ENCODE measurements at regions not wholly inside any gene's neighbourhood (a gene's known extent, or its start where the extent isn't known, plus 50 kb on each side); places are given as distances from the start of the nearest gene placed in this dataset.
"Not testable (repeated sequence)": the region's sequence is repeated elsewhere in the genome, so short reads cannot be mapped to it uniquely, and the experiment has no call there.

GRCh38 chr20:11976966-11977365, 59.3 kb downstream of the BTBD3 start:
- no peak for DNase-seq

- DNase-seq, result no peak
Observed at GRCh38 chr20:11978496-11978895, 60.8 kb downstream of the BTBD3 start.

- DNase-seq, result no peak
Observed at GRCh38 chr20:11979306-11979990, 61.8 kb downstream of the BTBD3 start.

- no peak for DNase-seq
Observed at GRCh38 chr20:11980263-11980662, 62.6 kb downstream of the BTBD3 start.

GRCh38 chr20:11981366-11981947, 63.8 kb downstream of the BTBD3 start:
- DNase-seq, result no peak

- no peak for DNase-seq
Observed at GRCh38 chr20:11982289-11982954, 64.7 kb downstream of the BTBD3 start.

GRCh38 chr20:11982955-11983470, 65.3 kb downstream of the BTBD3 start:
- no peak for DNase-seq

- DNase-seq, result no peak
Observed at GRCh38 chr20:11986954-11987353, 69.3 kb downstream of the BTBD3 start.

- no peak for DNase-seq
Observed at GRCh38 chr20:11987526-11987925, 69.8 kb downstream of the BTBD3 start.

- DNase-seq, result no peak
Observed at GRCh38 chr20:11989018-11989771, 71.5 kb downstream of the BTBD3 start.

- no peak for DNase-seq
Observed at GRCh38 chr20:11992426-11992825, 74.7 kb downstream of the BTBD3 start.

- DNase-seq, result no peak
Observed at GRCh38 chr20:11993886-11994461, 76.3 kb downstream of the BTBD3 start.

- DNase-seq, result no peak
Observed at GRCh38 chr20:11995805-11996567, 78.3 kb downstream of the BTBD3 start.

- DNase-seq, result not testable (repeated sequence)
Observed at GRCh38 chr20:12004776-12005175, 87.1 kb downstream of the BTBD3 start.

- DNase-seq, result no peak
Observed at GRCh38 chr20:12012241-12013222, 94.8 kb downstream of the BTBD3 start.

GRCh38 chr20:12014276-12014675, 96.6 kb downstream of the BTBD3 start:
- DNase-seq, result no peak

GRCh38 chr20:12014736-12015135, 97.0 kb downstream of the BTBD3 start:
- DNase-seq, result no peak

- DNase-seq, result no peak
Observed at GRCh38 chr20:12016291-12016690, 98.6 kb downstream of the BTBD3 start.

- no peak for DNase-seq
Observed at GRCh38 chr20:12019715-12020114, 102.0 kb downstream of the BTBD3 start.

GRCh38 chr20:12020846-12021245, 103.2 kb downstream of the BTBD3 start:
- no peak for DNase-seq

GRCh38 chr20:12022126-12022525, 104.4 kb downstream of the BTBD3 start:
- DNase-seq, result no peak

Data from NCI-H1105 (cell line).